Thyroid gland (tissue), 4 donors: ENCODE measurements at regions not wholly inside any gene's neighbourhood (a gene's known extent, or its start where the extent isn't known, plus 50 kb on each side); places are given as distances from the start of the nearest gene placed in this dataset.

Source experiments
- POLR2A ChIP-seq, 2 donors: fragments of 450-650 bp; IDR thresholded peaks; one replicate each; pipeline ENCODE4 v1.6.1; 2017; ENCODE audit warnings: antibody characterized with exemption in 2 of 2, mild to moderate bottlenecking in 2 of 2, moderate library complexity in 1 of 2
- TF ChIP-seq, protein P1 (sequence below), 6 experiments: fragments of 200-600 bp in 3 of 6; fragments of 450-650 bp in 3 of 6; sonication (generic) in 3 of 6; IDR thresholded peaks; one replicate each; pipeline ENCODE4 v1.5.1; 2016 to 2019; ENCODE audit warnings: antibody characterized with exemption in 6 of 6, mild to moderate bottlenecking in 2 of 6, inconsistent platforms in 1 of 6, moderate library complexity in 1 of 6

DNA sequence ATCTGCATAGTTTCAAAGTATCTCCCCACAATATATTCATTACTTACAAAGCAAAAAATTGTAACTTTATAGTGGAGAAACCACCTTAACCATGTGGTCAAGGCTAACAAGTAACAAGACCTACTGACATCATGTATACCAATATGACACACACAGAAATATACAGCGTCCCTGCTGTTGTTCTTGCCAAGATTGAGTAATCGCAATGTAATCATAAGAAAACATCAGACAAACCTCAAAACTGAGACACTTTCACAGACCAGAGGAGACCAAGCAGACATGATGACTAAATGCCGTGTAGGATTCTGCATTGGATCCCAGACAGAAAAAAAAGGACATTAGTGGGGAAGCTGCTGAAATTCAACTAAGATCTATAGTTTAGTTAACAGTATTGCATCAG, 123.0 kb downstream of the ACAA2 start:
- TF ChIP-seq, protein P1, sequence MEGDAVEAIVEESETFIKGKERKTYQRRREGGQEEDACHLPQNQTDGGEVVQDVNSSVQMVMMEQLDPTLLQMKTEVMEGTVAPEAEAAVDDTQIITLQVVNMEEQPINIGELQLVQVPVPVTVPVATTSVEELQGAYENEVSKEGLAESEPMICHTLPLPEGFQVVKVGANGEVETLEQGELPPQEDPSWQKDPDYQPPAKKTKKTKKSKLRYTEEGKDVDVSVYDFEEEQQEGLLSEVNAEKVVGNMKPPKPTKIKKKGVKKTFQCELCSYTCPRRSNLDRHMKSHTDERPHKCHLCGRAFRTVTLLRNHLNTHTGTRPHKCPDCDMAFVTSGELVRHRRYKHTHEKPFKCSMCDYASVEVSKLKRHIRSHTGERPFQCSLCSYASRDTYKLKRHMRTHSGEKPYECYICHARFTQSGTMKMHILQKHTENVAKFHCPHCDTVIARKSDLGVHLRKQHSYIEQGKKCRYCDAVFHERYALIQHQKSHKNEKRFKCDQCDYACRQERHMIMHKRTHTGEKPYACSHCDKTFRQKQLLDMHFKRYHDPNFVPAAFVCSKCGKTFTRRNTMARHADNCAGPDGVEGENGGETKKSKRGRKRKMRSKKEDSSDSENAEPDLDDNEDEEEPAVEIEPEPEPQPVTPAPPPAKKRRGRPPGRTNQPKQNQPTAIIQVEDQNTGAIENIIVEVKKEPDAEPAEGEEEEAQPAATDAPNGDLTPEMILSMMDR (IDR thresholded peaks at IDR 0.05): no peak
- TF ChIP-seq POLR2A (IDR thresholded peaks at IDR 0.05): no peak
